Testis (tissue), 2 donors: ENCODE measurements at regions not wholly inside any gene's neighbourhood (a gene's known extent, or its start where the extent isn't known, plus 50 kb on each side); places are given as distances from the start of the nearest gene placed in this dataset.

Source experiments
- DNase-seq: peaks from one replicate; pipeline ENCODE4 v3.0.0-alpha.2; 2019
- H3K27ac ChIP-seq, 2 donors: fragments of 200-600 bp; sonication (generic); one replicate each; pipeline ENCODE4 v1.5.1; 2019
- H3K27me3 ChIP-seq: fragments of 200-600 bp; sonication (generic); one replicate; pipeline ENCODE4 v1.5.1; 2019
- H3K36me3 ChIP-seq: fragments of 200-600 bp; sonication (generic); one replicate; pipeline ENCODE4 v1.5.1; 2017; ENCODE audit warnings: low read depth; ENCODE audit errors: missing control alignments
- H3K4me1 ChIP-seq: fragments of 200-600 bp; sonication (generic); one replicate; pipeline ENCODE4 v1.5.1; 2019
- H3K4me3 ChIP-seq, 2 donors: fragments of 200-600 bp; sonication (generic); one replicate each; pipeline ENCODE4 v1.5.1; 2017 to 2019
- H3K9me3 ChIP-seq: fragments of 200-600 bp; sonication (generic); one replicate; pipeline ENCODE4 v1.5.1; 2017
- CTCF ChIP-seq, 3 experiments: fragments of 450-650 bp in 2 of 3; fragments of 200-600 bp in 1 of 3; sonication (generic) in 1 of 3; IDR thresholded peaks; one replicate each; pipeline ENCODE4 v1.5.1; 2016 to 2019; ENCODE audit warnings: antibody characterized with exemption in 3 of 3, mild to moderate bottlenecking in 2 of 3, moderate library complexity in 1 of 3
- POLR2A ChIP-seq: fragments of 450-650 bp; IDR thresholded peaks from one replicate; pipeline ENCODE4 v1.6.1; 2017; ENCODE audit warnings: antibody characterized with exemption, mild to moderate bottlenecking, moderate library complexity
- whole genome bisulfite sequencing, 2 donors: methylation state at CpG; one replicate each; pipeline ENCODE4 v1.1.5; 2018; 5-methylcytosine and 5-hydroxymethylcytosine counted together
- intact Hi-C: fragments of 100-400 bp; cut with DNase I; formaldehyde crosslinking; loops from one replicate; pipeline ENCODE4 v1.15.1; 2023; ENCODE audit warnings: low total_unique reads

DNA sequence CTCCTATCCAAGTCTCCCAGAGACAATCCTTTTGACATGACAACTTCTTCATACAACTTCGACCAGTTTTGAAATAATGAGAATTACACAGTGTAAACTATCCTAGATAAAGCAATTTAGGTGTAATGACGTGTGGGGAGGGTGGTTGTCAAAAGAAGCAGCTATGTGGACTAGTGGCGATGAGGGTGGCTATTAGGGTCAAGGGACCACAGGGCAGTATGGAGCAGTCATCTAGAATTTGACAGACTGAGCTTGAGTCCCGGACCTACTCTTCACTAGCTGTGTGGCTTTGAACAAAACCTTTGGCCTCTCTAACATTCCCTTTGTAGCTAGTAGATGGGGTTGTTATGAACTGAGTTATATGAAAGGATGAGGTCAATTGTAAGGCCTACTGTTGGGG is 247.1 kb downstream of the HAPSTR1 start:
- Histone ChIP-seq H3K27me3 (no peaks in the 10 kb centered on the region), H3K9me3 (no peaks in the 10 kb centered on the region), H3K36me3 (no peaks in the 10 kb centered on the region), H3K4me1 (no peaks in the 10 kb centered on the region), H3K27ac (no peak overlapping the region), H3K4me3 (no peak overlapping the region)
- 83 to 92% methylated on average over 4 of the region's 4 CpGs for WGBS, 2 donors
- no peak for DNase-seq
- TF ChIP-seq CTCF (IDR thresholded peaks at IDR 0.05): no peak
- TF ChIP-seq POLR2A: no peak
- intact Hi-C loops: no loop called here

DNA sequence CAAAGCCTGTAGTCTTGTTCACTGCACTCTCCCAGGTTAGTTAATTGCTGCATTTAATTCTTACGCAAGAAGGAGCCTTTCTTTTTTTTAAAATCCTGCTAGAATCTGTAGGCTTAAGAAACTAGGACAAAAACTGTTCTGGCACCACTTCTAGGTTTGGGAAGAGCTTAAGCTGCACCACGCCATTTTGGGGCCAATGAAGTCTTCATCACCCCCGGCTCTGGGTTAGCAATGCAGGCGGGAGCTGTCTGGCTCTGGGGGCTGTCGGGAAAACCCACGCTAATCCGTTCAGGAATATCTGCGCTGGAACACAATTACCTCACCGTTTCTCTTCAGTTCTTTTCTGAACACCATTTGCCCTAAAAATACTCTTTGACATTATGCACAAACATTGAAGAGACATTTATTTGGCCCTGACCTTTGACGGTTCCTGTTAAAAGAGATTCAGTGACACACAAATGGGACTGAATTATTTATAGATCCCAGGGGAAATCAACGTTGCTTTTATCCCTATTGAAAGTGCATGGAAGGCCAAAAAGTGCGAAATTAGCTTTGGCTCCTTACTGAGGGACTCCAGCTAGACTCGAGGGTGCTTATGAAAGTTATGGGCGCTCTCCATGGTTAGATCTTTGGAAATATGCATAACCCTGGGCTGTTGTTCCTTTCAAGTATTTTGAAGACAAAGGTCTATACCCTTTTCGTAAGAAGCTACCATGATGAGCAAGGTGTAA is 249.2 kb downstream of the HAPSTR1 start:
- H3K36me3 ChIP-seq: no peaks in the 10 kb centered on the region
- TF ChIP-seq POLR2A: no peak
- no peak for TF ChIP-seq CTCF (IDR thresholded peaks at IDR 0.05)
- 65 to 67% methylated on average over 15 of the region's 15 CpGs for WGBS, 2 donors
- H3K9me3 ChIP-seq: no peaks in the 10 kb centered on the region
- no peak overlapping the region for H3K27ac ChIP-seq
- intact Hi-C loops: no loop called here
- DNase-seq: no peak
- no peaks in the 10 kb centered on the region for H3K27me3 ChIP-seq
- H3K4me1 ChIP-seq: no peaks in the 10 kb centered on the region
- no peak overlapping the region for H3K4me3 ChIP-seq

DNA sequence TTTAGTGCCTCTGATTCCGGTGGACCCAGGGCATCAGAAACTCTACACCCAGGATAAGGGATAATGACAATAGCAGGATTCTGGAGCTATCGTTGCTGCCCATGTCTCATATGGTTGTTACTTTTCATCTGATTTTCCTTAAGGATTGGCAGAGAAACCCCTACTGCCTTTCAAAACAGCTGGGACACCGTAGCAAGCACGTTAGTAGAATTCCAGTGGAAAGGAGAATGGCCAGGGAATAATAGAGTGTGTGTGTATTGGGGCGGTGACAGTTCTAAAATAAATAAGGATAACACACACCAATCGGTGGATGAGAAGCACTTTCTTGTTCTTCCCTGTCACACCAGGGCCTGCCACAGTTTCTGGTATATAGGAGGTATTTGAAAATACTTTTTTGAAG is 251.8 kb downstream of the HAPSTR1 start:
- Histone ChIP-seq H3K4me1 (no peaks in the 10 kb centered on the region), H3K4me3 (no peak overlapping the region), H3K27me3 (no peaks in the 10 kb centered on the region), H3K36me3 (no peaks in the 10 kb centered on the region), H3K27ac (no peak overlapping the region), H3K9me3 (no peaks in the 10 kb centered on the region)
- no peak for DNase-seq
- TF ChIP-seq CTCF (IDR thresholded peaks at IDR 0.05): no peak
- TF ChIP-seq POLR2A: no peak
- WGBS, 2 donors: 42 to 56% methylated on average over 6 of the region's 6 CpGs
- intact Hi-C loops: no loop called here

DNA sequence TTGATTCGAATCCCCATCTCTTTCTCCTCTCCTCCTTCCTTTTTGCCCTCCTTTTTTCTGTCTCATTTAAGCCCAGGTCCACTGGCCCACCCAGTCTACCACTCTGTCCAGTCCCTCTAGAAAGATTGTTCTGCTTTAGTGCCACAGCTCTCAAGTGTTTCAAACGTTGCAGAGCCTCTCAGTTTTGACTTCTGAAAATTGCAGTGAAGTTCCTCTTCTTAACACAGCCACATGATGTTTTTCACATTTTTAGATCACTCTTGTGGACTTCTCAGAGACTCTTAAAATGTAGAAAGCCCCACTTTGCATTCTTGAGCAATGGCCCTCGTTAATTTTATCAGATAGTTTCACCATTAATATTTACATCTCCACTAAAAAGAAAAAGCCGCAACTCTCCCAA is 253.1 kb downstream of the HAPSTR1 start:
- Histone ChIP-seq H3K27me3 (no peaks in the 10 kb centered on the region), H3K4me1 (no peaks in the 10 kb centered on the region), H3K9me3 (no peaks in the 10 kb centered on the region), H3K4me3 (no peak overlapping the region), H3K27ac (no peak overlapping the region), H3K36me3 (no peaks in the 10 kb centered on the region)
- no peak for TF ChIP-seq POLR2A
- no peak for TF ChIP-seq CTCF (IDR thresholded peaks at IDR 0.05)
- no peak for DNase-seq
- 68 to 71% methylated on average over 4 of the region's 4 CpGs for WGBS, 2 donors
- intact Hi-C loops: no loop called here

- H3K4me1 ChIP-seq: no peaks in the 10 kb centered on the region
- DNase-seq: no peak
- H3K27me3 ChIP-seq: no peaks in the 10 kb centered on the region
- intact Hi-C loops: no loop called here
- no peak overlapping the region for H3K27ac ChIP-seq
- no peaks in the 10 kb centered on the region for H3K9me3 ChIP-seq
- TF ChIP-seq POLR2A (no peak), CTCF (IDR thresholded peaks at IDR 0.05) (no peak)
- no peak overlapping the region for H3K4me3 ChIP-seq
- H3K36me3 ChIP-seq: no peaks in the 10 kb centered on the region
- 87 to 93% methylated on average over 9 of the region's 9 CpGs for WGBS, 2 donors
Observed at GRCh38 chr16:9345046-9345445, 253.6 kb downstream of the HAPSTR1 start.
